ENCODE measurements at regions not wholly inside any gene's neighbourhood (a gene's known extent, or its start where the extent isn't known, plus 50 kb on each side); places are given as distances from the start of the nearest gene placed in this dataset.

GRCh38 chr14:54138354-54139038 is 181.9 kb upstream of the BMP4 start:
- Histone ChIP-seq H3K27ac (ENCODE audit: low read depth, low read length) (no peak overlapping the region), H3K9me3 (ENCODE audit: control insufficient read depth, insufficient read depth, low read length) (no peaks in the 10 kb centered on the region), H3F3A (ENCODE audit: control insufficient read depth, insufficient read depth) (no peaks in the 10 kb centered on the region), H4K20me1 (ENCODE audit: control insufficient read depth, insufficient read depth, low read depth, low read length) (no peaks in the 10 kb centered on the region), H3K9me2 (replicated peaks; ENCODE audit: control insufficient read depth, low read length) (no peaks in the 10 kb centered on the region), H3K79me2 (ENCODE audit: control insufficient read depth, low read length) (no peaks in the 10 kb centered on the region), H3K4me1 (ENCODE audit: control insufficient read depth, low read length) (no peaks in the 10 kb centered on the region), H3K4me2 (ENCODE audit: low read length) (no peak overlapping the region), H3K27me3 (ENCODE audit: control insufficient read depth, low read length) (peaks cover 4% of the 10 kb centered on the region), H3K4me3 (ENCODE audit: low read length) (no peak overlapping the region), H3K36me3 (ENCODE audit: control insufficient read depth, low read length) (no peaks in the 10 kb centered on the region)
- TF ChIP-seq, protein P1, sequence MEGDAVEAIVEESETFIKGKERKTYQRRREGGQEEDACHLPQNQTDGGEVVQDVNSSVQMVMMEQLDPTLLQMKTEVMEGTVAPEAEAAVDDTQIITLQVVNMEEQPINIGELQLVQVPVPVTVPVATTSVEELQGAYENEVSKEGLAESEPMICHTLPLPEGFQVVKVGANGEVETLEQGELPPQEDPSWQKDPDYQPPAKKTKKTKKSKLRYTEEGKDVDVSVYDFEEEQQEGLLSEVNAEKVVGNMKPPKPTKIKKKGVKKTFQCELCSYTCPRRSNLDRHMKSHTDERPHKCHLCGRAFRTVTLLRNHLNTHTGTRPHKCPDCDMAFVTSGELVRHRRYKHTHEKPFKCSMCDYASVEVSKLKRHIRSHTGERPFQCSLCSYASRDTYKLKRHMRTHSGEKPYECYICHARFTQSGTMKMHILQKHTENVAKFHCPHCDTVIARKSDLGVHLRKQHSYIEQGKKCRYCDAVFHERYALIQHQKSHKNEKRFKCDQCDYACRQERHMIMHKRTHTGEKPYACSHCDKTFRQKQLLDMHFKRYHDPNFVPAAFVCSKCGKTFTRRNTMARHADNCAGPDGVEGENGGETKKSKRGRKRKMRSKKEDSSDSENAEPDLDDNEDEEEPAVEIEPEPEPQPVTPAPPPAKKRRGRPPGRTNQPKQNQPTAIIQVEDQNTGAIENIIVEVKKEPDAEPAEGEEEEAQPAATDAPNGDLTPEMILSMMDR (IDR thresholded peaks at IDR 0.05; ENCODE audit: low read depth, low read length, poor library complexity, severe bottlenecking), result no peak
- TF ChIP-seq EZH2phosphoT487 (IDR thresholded peaks at IDR 0.05; ENCODE audit: borderline replicate concordance, low read length), result no peak

GRCh38 chr14:54140551-54140950 is 183.9 kb upstream of the BMP4 start:
- Histone ChIP-seq H4K20me1 (ENCODE audit: control insufficient read depth, insufficient read depth, low read depth, low read length) (no peaks in the 10 kb centered on the region), H3K36me3 (ENCODE audit: control insufficient read depth, low read length) (no peaks in the 10 kb centered on the region), H3K4me3 (ENCODE audit: low read length) (no peak overlapping the region), H3K4me1 (ENCODE audit: control insufficient read depth, low read length) (no peaks in the 10 kb centered on the region), H3K9me3 (ENCODE audit: control insufficient read depth, insufficient read depth, low read length) (no peaks in the 10 kb centered on the region), H3F3A (ENCODE audit: control insufficient read depth, insufficient read depth) (no peaks in the 10 kb centered on the region), H3K9me2 (replicated peaks; ENCODE audit: control insufficient read depth, low read length) (no peaks in the 10 kb centered on the region), H3K27ac (ENCODE audit: low read depth, low read length) (no peak overlapping the region), H3K79me2 (ENCODE audit: control insufficient read depth, low read length) (no peaks in the 10 kb centered on the region), H3K4me2 (ENCODE audit: low read length) (no peak overlapping the region), H3K27me3 (ENCODE audit: control insufficient read depth, low read length) (peaks cover 4% of the 10 kb centered on the region)
- TF ChIP-seq, protein P1 (IDR thresholded peaks at IDR 0.05; ENCODE audit: low read depth, low read length, poor library complexity, severe bottlenecking), result no peak

DNA sequence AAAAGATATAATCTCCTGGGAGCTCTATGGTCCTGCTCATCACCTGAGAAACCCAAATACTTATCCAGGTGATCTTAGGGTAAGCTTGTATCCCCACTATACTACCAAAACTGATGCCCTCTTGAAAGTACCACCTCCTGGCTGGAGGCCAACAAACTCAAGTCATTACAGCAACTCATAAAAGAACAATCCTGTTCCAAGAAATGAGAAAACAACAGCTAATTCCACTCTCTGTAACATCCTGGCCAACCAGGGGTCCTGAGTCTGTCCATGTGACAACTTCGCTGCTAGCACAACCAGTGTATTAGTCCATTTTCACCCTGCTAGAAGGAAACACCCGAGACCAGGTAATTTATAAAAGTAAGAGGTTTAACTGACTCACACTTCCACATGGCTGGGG is 190.0 kb upstream of the BMP4 start:
- Histone ChIP-seq H3K27ac (ENCODE audit: low read depth, low read length) (no peak overlapping the region), H3K9me3 (ENCODE audit: control insufficient read depth, insufficient read depth, low read length) (no peaks in the 10 kb centered on the region)
- TF ChIP-seq, protein P1 (IDR thresholded peaks at IDR 0.05; ENCODE audit: low read depth, low read length, poor library complexity, severe bottlenecking), result no peak
- no peak for TF ChIP-seq EZH2phosphoT487 (IDR thresholded peaks at IDR 0.05; ENCODE audit: borderline replicate concordance, low read length)

More for the DNA sequence above, 190.0 kb upstream of the BMP4 start:
- no peaks in the 10 kb centered on the region for H3K4me1 ChIP-seq (ENCODE audit: control insufficient read depth, low read length)
- peaks cover 4% of the 10 kb centered on the region for H3K27me3 ChIP-seq (ENCODE audit: control insufficient read depth, low read length)
- no peak overlapping the region for H3K4me3 ChIP-seq (ENCODE audit: low read length)
- H4K20me1 ChIP-seq (ENCODE audit: control insufficient read depth, insufficient read depth, low read depth, low read length), result no peaks in the 10 kb centered on the region
- no peak overlapping the region for H3K4me2 ChIP-seq (ENCODE audit: low read length)
- H3K79me2 ChIP-seq (ENCODE audit: control insufficient read depth, low read length), result no peaks in the 10 kb centered on the region
- H3K9me2 ChIP-seq (replicated peaks; ENCODE audit: control insufficient read depth, low read length), result no peaks in the 10 kb centered on the region
- H3F3A ChIP-seq (ENCODE audit: control insufficient read depth, insufficient read depth), result no peaks in the 10 kb centered on the region
- H3K36me3 ChIP-seq (ENCODE audit: control insufficient read depth, low read length), result no peaks in the 10 kb centered on the region
